ENCODE measurements at regions not wholly inside any gene's neighbourhood (a gene's known extent, or its start where the extent isn't known, plus 50 kb on each side); places are given as distances from the start of the nearest gene placed in this dataset.

DNA sequence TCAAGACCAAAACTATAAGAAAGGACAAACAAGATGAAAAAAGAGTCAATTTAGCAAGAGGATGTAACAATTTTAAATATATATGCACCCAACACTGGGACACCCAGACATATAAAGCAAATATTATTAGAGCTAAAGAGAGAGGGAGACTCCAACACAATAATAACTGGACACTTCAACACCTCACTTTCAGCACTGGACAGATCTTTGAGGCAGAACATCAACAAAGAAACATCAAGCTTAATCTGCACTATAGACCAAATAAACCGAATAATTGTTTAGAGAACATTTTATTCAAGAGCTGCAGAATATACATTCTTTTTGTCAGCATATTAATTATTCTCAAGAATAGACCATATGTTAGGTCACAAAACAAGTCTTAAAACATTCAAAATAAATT is 109.7 kb upstream of the TET2 start:
- intact Hi-C loops (cut with micrococcal nuclease) = no loop called here
- no peak for ATAC-seq (ENCODE audit: low read depth)
- no peaks in the 10 kb centered on the region for H4K20me1 ChIP-seq (ENCODE audit: control insufficient read depth, insufficient read depth, low read length, poor library complexity, severe bottlenecking)
- H3K4me3 Mint-ChIP-seq = no peak overlapping the region
- H3K4me2 ChIP-seq (replicated peaks; ENCODE audit: low read depth, low read length, poor library complexity, severe bottlenecking) = no peak overlapping the region
- H3K4me3 ChIP-seq (ENCODE audit: control extremely low read depth in 1 of 5, extremely low read depth in 1 of 5, insufficient read depth in 1 of 5, low read depth in 2 of 5, low read length in 4 of 5) = no peak overlapping the region
- H3K36me3 ChIP-seq (replicated peaks in 1 of 2; ENCODE audit: control extremely low read depth in 1 of 2, control insufficient read depth in 1 of 2, extremely low read depth in 1 of 2, insufficient read depth in 2 of 2, low read length in 1 of 2) = no peaks in the 10 kb centered on the region
- ChIA-PET CTCF (no interaction called here), POLR2A (no interaction called here)
- H3K4me1 Mint-ChIP-seq = no peaks in the 10 kb centered on the region
- H3K9me3 ChIP-seq (ENCODE audit: control extremely low read depth in 1 of 3, control insufficient read depth in 2 of 3, insufficient read depth in 1 of 3, low read length in 2 of 3) = no peaks in the 10 kb centered on the region
- H3K27ac ChIP-seq (ENCODE audit: low read length in 2 of 2) = no peak overlapping the region
- H3K27ac Mint-ChIP-seq = no peak overlapping the region
- WGBS (ENCODE audit: insufficient coverage) = no CpG with 5 or more reads among the region's 1 CpG
- no peaks in the 10 kb centered on the region for H3K79me2 ChIP-seq (ENCODE audit: control insufficient read depth, insufficient read depth, low read length)
- no peaks in the 10 kb centered on the region for H3K27me3 ChIP-seq (replicated peaks in 1 of 4; ENCODE audit: control extremely low read depth in 1 of 4, control insufficient read depth in 3 of 4, insufficient read depth in 4 of 4, low read length in 3 of 4)
- no peaks in the 10 kb centered on the region for H3K4me1 ChIP-seq (ENCODE audit: control insufficient read depth in 2 of 2, insufficient read depth in 2 of 2, low read length in 2 of 2)
- no peak for DNase-seq
- TF ChIP-seq, protein P1, sequence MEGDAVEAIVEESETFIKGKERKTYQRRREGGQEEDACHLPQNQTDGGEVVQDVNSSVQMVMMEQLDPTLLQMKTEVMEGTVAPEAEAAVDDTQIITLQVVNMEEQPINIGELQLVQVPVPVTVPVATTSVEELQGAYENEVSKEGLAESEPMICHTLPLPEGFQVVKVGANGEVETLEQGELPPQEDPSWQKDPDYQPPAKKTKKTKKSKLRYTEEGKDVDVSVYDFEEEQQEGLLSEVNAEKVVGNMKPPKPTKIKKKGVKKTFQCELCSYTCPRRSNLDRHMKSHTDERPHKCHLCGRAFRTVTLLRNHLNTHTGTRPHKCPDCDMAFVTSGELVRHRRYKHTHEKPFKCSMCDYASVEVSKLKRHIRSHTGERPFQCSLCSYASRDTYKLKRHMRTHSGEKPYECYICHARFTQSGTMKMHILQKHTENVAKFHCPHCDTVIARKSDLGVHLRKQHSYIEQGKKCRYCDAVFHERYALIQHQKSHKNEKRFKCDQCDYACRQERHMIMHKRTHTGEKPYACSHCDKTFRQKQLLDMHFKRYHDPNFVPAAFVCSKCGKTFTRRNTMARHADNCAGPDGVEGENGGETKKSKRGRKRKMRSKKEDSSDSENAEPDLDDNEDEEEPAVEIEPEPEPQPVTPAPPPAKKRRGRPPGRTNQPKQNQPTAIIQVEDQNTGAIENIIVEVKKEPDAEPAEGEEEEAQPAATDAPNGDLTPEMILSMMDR (IDR thresholded peaks at IDR 0.05) = no peak
- TF ChIP-seq EZH2 (IDR thresholded peaks at IDR 0.05; ENCODE audit: borderline replicate concordance, insufficient read depth, low read depth, low read length, poor library complexity, severe bottlenecking) = no peak
- peaks cover 3% of the 10 kb centered on the region for H3K27me3 Mint-ChIP-seq
- H3K9me3 Mint-ChIP-seq (ENCODE audit: insufficient read depth) = no peaks in the 10 kb centered on the region
- no peak overlapping the region for H3K9ac ChIP-seq (ENCODE audit: low read length)
- no peak overlapping the region for H2AFZ ChIP-seq (ENCODE audit: insufficient read depth, low read depth, low read length, poor library complexity, severe bottlenecking)

DNA sequence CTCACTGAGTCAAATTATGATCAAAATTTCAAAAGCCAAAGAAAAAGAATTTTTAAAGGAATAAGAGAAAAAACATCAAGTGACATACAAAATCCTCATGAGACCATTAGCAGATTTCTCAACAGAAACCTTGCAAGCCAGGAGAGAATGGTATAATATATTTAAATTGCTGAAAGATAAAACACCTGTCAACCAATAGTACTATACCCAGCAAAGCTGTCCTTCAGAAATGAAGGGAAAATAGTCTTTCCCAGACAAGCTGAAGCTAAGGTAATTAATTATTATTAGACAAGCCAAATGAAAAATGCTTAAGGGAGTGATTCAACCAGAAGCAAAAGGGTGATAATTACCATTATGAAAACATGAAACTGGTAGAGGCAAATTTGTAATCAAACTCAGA is 104.2 kb upstream of the TET2 start:
- TF ChIP-seq, protein P1 (IDR thresholded peaks at IDR 0.05) = no peak
- TF ChIP-seq EZH2 (IDR thresholded peaks at IDR 0.05; ENCODE audit: borderline replicate concordance, insufficient read depth, low read depth, low read length, poor library complexity, severe bottlenecking) = no peak
- peaks cover 5% of the 10 kb centered on the region for H3K9me3 Mint-ChIP-seq (ENCODE audit: insufficient read depth)
- Histone ChIP-seq H3K36me3 (replicated peaks in 1 of 2; ENCODE audit: control extremely low read depth in 1 of 2, control insufficient read depth in 1 of 2, extremely low read depth in 1 of 2, insufficient read depth in 2 of 2, low read length in 1 of 2) (no peaks in the 10 kb centered on the region), H3K79me2 (ENCODE audit: control insufficient read depth, insufficient read depth, low read length) (no peaks in the 10 kb centered on the region), H3K9me3 (ENCODE audit: control extremely low read depth in 1 of 3, control insufficient read depth in 2 of 3, insufficient read depth in 1 of 3, low read length in 2 of 3) (peaks cover 3 to 10% (median 5%) of the 10 kb centered on the region in 3 donors), H3K27ac (ENCODE audit: low read length in 2 of 2) (no peak overlapping the region), H4K20me1 (ENCODE audit: control insufficient read depth, insufficient read depth, low read length, poor library complexity, severe bottlenecking) (no peaks in the 10 kb centered on the region), H3K27me3 (replicated peaks in 1 of 4; ENCODE audit: control extremely low read depth in 1 of 4, control insufficient read depth in 3 of 4, insufficient read depth in 4 of 4, low read length in 3 of 4) (no peaks in the 10 kb centered on the region), H3K4me3 (ENCODE audit: control extremely low read depth in 1 of 5, extremely low read depth in 1 of 5, insufficient read depth in 1 of 5, low read depth in 2 of 5, low read length in 4 of 5) (no peak overlapping the region), H3K4me1 (ENCODE audit: control insufficient read depth in 2 of 2, insufficient read depth in 2 of 2, low read length in 2 of 2) (no peaks in the 10 kb centered on the region), H3K4me2 (replicated peaks; ENCODE audit: low read depth, low read length, poor library complexity, severe bottlenecking) (no peak overlapping the region), H2AFZ (ENCODE audit: insufficient read depth, low read depth, low read length, poor library complexity, severe bottlenecking) (no peak overlapping the region), H3K9ac (ENCODE audit: low read length) (no peak overlapping the region)
- ChIA-PET CTCF (no interaction called here), POLR2A (no interaction called here)
- no peak for DNase-seq
- no peak overlapping the region for H3K4me3 Mint-ChIP-seq
- intact Hi-C loops (cut with micrococcal nuclease) = no loop called here
- no peak for ATAC-seq (ENCODE audit: low read depth)
- no peak overlapping the region for H3K27ac Mint-ChIP-seq
- H3K4me1 Mint-ChIP-seq = no peaks in the 10 kb centered on the region
- peaks cover 7% of the 10 kb centered on the region for H3K27me3 Mint-ChIP-seq
